IPS-15b (cell line): ENCODE measurements at regions not wholly inside any gene's neighbourhood (a gene's known extent, or its start where the extent isn't known, plus 50 kb on each side); places are given as distances from the start of the nearest gene placed in this dataset.

Experiments
- H3K27me3 ChIP-seq: one replicate; pipeline ENCODE4 v1.6.1; 2013; ENCODE audit warnings: low read length; ENCODE audit not compliant: control insufficient read depth, insufficient read depth
- H3K36me3 ChIP-seq: one replicate; pipeline ENCODE4 v1.6.1; 2013; ENCODE audit warnings: low read length; ENCODE audit not compliant: control insufficient read depth, insufficient read depth
- H3K4me1 ChIP-seq: one replicate; pipeline ENCODE4 v1.6.1; 2013; ENCODE audit warnings: mild to moderate bottlenecking, low read length; ENCODE audit not compliant: control insufficient read depth, insufficient read depth
- H3K4me3 ChIP-seq: one replicate; pipeline ENCODE4 v1.5.1; 2013; ENCODE audit warnings: low read depth, low read length
- H3K9ac ChIP-seq: one replicate; pipeline ENCODE4 v1.6.1; 2013; ENCODE audit warnings: low read depth, mild to moderate bottlenecking, low read length
- H3K9me3 ChIP-seq: one replicate; pipeline ENCODE4 v1.6.1; 2013; ENCODE audit warnings: mild to moderate bottlenecking, low read length; ENCODE audit not compliant: control insufficient read depth, insufficient read depth

DNA sequence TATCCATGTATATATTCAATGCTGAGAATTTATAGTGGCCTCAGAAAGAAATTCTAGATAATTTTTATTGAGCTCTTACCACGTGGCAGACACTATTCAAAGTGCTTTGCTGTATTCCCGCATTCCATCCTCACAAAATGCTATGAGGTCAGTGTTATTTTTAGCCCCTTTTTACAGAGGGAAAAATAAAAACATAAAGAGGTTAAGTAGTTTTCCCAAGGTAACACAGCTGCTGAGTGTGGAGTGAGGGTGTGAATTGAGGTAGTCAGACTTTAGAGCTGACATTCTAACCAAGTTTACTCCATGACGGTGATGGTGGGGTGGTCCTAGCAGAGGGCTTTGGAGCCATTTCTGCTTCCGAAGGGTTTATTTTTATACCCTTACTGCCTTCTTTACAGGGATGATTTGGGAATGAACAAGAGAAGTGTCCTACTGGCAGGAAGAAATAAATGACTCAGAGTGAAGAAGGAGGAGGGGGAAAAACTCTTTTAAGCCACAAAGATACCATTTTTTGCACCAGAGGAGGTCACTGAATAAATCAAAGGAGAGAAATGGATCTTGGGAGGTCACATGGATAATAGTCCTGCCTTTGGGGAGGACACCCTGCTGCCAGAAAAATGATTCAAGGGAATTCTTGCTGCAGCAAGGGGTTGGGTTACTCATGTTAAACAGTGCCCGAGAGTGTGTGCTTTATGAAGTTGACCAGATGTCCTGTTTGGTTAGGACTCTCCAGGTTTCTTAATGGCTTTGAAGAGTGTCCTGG lies 76.1 kb downstream of the HMHB1 start:
- no peak overlapping the region for H3K9ac ChIP-seq
- H3K4me3 ChIP-seq = no peak overlapping the region
- no peaks in the 10 kb centered on the region for H3K27me3 ChIP-seq
- no peaks in the 10 kb centered on the region for H3K36me3 ChIP-seq
- H3K9me3 ChIP-seq = no peaks in the 10 kb centered on the region
- H3K4me1 ChIP-seq = no peaks in the 10 kb centered on the region

DNA sequence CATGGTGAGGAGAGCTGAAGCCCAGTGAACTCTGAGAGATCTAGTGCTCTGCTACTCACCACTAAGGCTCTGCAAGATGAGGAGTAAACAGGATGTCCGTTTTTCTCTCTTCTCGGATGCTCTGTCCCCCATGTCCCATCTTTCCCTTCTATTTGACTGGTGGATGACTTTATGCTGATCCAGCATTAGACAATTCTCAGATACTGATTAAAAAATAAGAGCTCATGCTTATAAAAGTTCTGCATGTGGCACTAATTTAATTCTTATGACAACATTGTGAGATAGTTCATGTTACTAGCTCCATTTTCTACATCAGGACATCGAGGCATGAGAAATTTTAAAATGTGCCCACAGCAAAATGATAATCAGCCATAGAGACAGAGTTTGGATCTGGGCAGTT lies 77.0 kb downstream of the HMHB1 start:
- H3K4me3 ChIP-seq = no peak overlapping the region
- no peak overlapping the region for H3K9ac ChIP-seq
- H3K27me3 ChIP-seq = no peaks in the 10 kb centered on the region
- H3K4me1 ChIP-seq = no peaks in the 10 kb centered on the region
- H3K9me3 ChIP-seq = no peaks in the 10 kb centered on the region
- H3K36me3 ChIP-seq = no peaks in the 10 kb centered on the region

DNA sequence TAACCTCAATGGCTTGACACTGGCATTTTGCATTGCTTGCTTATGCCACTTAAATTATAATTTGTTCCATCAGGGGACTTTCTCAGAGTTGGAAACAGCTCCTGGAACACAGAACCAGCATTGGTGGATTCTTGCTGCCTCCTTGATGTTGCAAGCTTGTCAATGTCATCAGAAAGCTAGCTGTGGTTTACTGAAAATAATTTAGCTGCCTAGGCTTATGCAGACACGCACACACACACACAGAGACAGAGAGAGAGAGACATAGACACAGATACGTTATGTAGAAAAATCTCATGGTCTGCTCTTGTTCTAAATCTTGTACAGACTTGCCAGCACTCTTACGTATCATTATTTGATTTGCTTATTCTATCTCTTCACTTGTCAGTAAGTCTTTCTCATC lies 78.0 kb downstream of the HMHB1 start:
- Histone ChIP-seq H3K9ac (no peak overlapping the region), H3K4me3 (no peak overlapping the region), H3K36me3 (no peaks in the 10 kb centered on the region), H3K27me3 (no peaks in the 10 kb centered on the region), H3K4me1 (no peaks in the 10 kb centered on the region), H3K9me3 (no peaks in the 10 kb centered on the region)

DNA sequence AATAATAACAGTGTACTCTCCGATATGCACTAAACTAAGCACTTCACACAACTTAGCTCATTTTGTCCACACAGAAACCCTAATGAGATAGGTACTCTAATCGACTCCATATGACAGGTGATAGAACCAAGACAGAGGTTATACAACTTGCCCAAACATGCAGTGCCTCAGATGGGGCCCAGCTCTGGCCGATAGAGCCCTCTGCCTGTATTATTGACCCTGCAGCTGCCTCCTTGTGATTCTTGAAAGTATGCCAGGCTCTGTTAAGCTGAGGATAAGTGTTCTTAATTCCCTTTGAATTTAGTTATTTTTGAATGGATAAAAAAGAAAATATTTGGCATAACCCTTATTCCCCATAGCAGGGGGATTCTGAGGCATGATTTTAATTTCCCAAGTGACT lies 78.5 kb downstream of the HMHB1 start:
- Histone ChIP-seq H3K27me3 (no peaks in the 10 kb centered on the region), H3K9ac (no peak overlapping the region), H3K4me3 (no peak overlapping the region), H3K36me3 (no peaks in the 10 kb centered on the region), H3K9me3 (no peaks in the 10 kb centered on the region), H3K4me1 (no peaks in the 10 kb centered on the region)

DNA sequence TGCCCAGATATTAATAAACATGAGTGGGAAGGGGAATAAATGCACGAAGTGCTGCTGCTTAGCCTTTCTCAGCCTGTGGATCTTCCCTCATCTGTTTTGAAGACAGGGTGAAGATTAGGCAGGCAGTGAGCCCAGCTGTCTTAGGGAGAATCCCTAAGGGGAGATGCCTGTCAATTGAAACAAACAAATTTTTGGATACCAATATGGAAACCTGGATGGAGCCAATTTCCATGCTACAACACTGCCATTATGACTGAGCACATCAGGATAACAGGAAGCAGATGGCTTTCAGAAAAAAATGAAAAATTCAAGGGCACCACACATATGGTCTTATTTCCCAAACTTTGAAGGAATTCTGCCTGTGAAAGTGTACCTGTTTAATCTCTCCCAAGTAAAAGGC lies 80.3 kb downstream of the HMHB1 start:
- Histone ChIP-seq H3K9me3 (no peaks in the 10 kb centered on the region), H3K9ac (no peak overlapping the region), H3K4me3 (no peak overlapping the region), H3K27me3 (no peaks in the 10 kb centered on the region), H3K36me3 (no peaks in the 10 kb centered on the region), H3K4me1 (no peaks in the 10 kb centered on the region)

DNA sequence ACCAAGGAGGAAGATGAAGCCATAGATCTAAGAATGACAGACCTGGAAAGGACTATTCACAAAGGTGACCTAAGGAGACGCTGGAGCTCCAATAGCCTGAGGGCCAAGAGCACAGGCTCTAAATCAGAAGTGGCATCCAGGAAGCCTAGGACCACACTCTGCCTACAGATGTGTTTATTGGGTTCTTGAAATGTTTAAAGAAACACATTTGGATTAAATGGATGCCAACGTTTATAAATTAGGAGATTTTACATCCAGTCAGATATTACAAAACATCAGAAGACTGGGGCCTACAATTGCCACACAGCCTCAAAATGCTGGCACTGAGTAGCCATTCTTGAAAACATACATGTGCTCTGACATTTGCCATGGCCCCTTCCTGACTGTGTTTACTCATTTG lies 80.9 kb downstream of the HMHB1 start:
- Histone ChIP-seq H3K9me3 (no peaks in the 10 kb centered on the region), H3K36me3 (no peaks in the 10 kb centered on the region), H3K4me1 (no peaks in the 10 kb centered on the region), H3K9ac (no peak overlapping the region), H3K27me3 (no peaks in the 10 kb centered on the region), H3K4me3 (no peak overlapping the region)

DNA sequence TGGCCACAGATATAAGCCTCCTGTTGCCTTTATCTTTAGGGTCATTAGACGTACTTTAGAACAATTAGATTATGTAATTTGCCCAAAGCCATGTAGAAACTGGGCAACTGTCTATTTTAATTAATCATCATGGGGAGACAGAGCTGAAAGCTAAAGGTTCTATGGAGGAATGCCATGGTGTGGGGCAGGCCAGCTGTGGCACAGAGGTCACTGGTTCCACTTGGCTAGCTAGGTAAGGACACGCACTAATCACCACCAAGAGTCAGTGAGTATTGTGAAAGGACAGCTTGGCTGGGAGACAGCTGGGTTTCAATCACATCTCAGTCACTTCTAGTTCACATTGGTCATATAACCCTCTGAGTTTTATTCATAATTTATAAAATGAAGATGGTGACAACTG lies 81.7 kb downstream of the HMHB1 start:
- Histone ChIP-seq H3K9me3 (no peaks in the 10 kb centered on the region), H3K27me3 (no peaks in the 10 kb centered on the region), H3K36me3 (no peaks in the 10 kb centered on the region), H3K9ac (no peak overlapping the region), H3K4me1 (no peaks in the 10 kb centered on the region), H3K4me3 (no peak overlapping the region)

DNA sequence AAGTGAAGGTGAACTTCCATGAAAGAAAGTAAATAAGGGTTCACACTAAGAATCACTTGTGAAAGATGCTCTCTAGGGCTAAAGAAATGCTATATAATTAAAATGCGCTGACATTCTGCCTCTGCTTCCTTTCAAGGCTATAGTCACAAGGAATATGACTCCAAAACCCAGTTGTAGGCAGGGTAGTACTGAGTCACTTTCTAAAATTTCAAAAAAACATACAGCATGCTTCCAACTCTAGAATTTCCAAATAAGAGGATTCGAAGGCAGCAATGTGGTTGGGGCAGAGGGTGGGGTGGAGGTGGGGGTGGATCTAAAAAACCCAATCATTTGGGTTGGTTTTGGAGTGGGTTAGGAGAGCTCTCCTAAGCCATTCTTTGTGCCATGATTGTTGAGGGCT lies 84.6 kb downstream of the HMHB1 start:
- no peaks in the 10 kb centered on the region for H3K4me1 ChIP-seq
- H3K9ac ChIP-seq = no peak overlapping the region
- no peaks in the 10 kb centered on the region for H3K27me3 ChIP-seq
- H3K36me3 ChIP-seq = no peaks in the 10 kb centered on the region
- no peak overlapping the region for H3K4me3 ChIP-seq
- no peaks in the 10 kb centered on the region for H3K9me3 ChIP-seq

DNA sequence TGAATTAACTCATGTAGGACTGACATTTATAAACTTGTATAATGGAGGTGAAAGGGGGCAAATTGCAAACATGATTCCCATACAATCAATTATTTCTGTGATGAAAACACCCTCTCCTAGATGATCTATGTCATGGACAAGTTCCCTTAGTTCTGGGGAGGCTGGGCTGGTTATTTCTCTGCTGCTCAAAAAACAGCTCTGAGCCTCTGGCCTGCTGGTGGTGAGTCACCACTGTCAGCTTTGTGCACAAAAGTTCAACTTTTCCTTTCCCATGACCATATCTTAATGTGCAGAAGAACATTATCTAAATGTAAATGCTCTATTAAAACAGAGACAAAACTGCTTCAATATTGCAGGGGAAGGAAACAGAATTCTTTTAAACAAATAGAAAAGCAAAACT lies 85.0 kb downstream of the HMHB1 start:
- H3K27me3 ChIP-seq = no peaks in the 10 kb centered on the region
- H3K36me3 ChIP-seq = no peaks in the 10 kb centered on the region
- H3K9ac ChIP-seq = no peak overlapping the region
- no peak overlapping the region for H3K4me3 ChIP-seq
- no peaks in the 10 kb centered on the region for H3K9me3 ChIP-seq
- H3K4me1 ChIP-seq = no peaks in the 10 kb centered on the region

DNA sequence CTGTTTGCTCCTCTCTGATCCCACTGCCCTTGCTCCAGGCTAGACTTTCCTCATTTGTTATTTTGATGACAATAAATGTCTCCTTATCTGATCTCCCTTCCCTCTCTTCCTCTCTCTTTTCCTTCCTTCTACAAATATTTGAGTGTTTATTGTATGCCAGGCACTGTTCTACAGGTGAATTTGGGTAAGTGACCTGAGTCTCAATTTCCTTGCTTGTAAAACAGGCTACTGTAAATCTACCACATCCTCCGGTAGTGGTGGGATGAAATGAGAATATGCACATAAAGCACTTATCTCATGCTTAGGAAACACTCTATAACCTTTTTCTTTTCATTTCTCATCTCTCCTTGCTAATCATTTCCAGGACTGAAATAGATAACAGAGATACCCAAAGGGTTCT lies 86.4 kb downstream of the HMHB1 start:
- H3K4me1 ChIP-seq = no peaks in the 10 kb centered on the region
- H3K4me3 ChIP-seq = no peak overlapping the region
- H3K27me3 ChIP-seq = no peaks in the 10 kb centered on the region
- H3K9me3 ChIP-seq = no peaks in the 10 kb centered on the region
- no peaks in the 10 kb centered on the region for H3K36me3 ChIP-seq
- no peak overlapping the region for H3K9ac ChIP-seq

DNA sequence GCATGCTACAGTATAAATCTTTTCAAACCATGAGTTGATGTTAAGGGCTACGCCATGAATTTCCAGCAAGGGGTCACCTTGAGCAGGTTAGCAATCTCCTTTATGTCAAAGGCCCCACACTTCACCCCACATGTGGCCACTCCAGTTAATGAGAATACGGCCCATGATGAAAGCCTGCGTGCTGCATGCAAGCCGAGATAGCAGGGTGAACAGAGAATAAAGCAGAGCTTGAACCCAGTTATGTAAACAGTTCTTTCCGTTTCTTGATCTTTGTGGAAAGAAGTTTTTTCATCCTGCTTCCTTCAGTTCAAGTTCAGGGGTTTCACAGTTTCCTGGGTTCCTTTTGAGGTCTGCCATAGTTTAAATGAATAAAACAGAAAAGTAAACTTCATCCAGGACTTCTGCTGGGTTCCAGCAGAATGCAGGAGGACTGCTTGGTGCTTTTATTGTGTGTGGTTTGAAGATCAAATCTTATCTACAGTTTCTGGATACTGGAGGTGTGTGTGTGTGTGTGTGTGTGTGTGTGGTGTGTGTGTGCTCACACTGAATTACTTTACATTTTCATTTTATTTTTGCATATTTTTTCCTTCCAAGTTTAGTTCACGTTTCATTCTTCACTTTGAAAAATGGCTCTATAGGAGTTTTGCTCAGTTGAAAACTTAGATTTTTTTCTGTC lies 87.1 kb downstream of the HMHB1 start:
- Histone ChIP-seq H3K9ac (no peak overlapping the region), H3K4me3 (no peak overlapping the region), H3K27me3 (no peaks in the 10 kb centered on the region), H3K4me1 (no peaks in the 10 kb centered on the region), H3K9me3 (no peaks in the 10 kb centered on the region), H3K36me3 (no peaks in the 10 kb centered on the region)

DNA sequence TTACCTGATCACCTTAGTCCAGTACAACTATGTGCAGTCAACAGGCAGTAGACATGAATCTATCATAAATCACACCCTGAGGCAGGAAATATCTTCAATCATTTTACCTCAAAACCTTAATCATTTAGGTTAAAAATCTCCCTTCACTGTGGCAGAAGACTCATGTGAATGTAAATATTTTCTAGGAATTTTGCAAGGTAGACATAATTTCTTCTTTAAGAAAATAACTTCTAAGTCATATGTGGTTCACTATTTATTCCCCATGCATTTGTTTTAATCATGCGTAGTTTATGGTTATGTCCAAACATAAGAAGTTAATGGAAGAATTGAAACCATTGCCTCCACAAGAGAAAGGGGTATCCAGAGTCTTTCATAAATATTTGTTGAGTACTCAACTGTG lies 97.0 kb downstream of the HMHB1 start:
- H3K4me3 ChIP-seq = no peak overlapping the region
- no peaks in the 10 kb centered on the region for H3K4me1 ChIP-seq
- no peaks in the 10 kb centered on the region for H3K9me3 ChIP-seq
- no peaks in the 10 kb centered on the region for H3K27me3 ChIP-seq
- no peaks in the 10 kb centered on the region for H3K36me3 ChIP-seq
- no peak overlapping the region for H3K9ac ChIP-seq
